ENCODE measurements at regions not wholly inside any gene's neighbourhood (a gene's known extent, or its start where the extent isn't known, plus 50 kb on each side); places are given as distances from the start of the nearest gene placed in this dataset.

DNA sequence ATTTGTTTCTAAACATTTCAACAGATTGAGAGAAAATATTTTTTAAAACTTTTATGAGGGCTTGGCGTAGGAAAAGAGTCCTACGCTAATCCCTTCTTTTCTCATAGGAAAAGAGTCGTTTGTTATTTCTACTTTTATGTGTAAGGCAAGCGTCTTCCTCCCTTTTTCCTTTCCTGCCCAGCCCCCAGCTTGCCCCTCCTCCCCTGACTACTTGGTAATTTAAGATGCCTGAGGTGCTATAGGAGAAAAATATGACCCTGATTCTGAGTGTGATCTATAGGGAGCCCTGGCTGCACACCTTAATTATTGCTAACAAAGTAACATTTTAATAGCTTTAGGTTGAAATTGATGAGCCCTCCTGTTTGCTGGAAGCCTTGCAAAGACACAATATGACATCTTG, 373.6 kb downstream of the PBX1 start:
- no peak for DNase-seq

DNA sequence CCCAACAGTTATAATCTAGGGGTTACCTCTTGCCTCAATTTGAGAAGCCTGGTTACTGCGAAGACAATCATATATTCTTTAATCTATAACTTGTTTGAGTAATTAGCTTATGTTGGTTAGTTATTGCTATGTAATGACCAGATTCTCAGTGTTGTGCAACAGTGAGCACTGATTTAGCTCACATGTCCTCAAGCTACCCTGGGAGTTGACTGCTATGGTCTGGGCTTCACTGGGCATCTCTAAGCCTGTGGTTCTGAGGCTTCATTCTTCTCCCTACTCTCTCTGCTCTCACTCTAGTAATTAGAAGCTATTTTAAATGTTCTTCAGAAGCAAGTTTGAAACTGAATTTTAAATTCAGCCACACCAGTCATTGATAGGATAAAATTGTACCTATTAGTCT, 371.8 kb downstream of the PBX1 start:
- no peak for DNase-seq

DNA sequence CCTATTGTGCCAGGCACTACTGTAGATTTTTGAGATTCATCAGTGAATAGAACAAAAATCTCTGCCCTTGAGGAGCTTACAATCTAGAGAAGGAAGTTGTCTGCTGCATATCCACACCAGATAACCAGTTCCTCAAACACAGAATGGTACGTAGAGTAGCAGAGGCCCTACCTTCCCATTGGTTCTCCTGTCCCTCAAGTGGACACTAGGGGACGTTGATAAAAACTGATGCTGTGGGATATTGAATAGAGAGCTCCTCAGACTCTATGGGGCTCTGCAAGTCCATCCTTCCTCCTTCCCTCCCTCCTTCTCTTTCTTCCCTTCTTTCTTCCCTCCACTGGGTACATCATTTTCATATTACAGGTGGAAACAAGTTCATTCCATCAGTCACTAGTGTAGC, 371.3 kb downstream of the PBX1 start:
- DNase-seq: no peak

DNA sequence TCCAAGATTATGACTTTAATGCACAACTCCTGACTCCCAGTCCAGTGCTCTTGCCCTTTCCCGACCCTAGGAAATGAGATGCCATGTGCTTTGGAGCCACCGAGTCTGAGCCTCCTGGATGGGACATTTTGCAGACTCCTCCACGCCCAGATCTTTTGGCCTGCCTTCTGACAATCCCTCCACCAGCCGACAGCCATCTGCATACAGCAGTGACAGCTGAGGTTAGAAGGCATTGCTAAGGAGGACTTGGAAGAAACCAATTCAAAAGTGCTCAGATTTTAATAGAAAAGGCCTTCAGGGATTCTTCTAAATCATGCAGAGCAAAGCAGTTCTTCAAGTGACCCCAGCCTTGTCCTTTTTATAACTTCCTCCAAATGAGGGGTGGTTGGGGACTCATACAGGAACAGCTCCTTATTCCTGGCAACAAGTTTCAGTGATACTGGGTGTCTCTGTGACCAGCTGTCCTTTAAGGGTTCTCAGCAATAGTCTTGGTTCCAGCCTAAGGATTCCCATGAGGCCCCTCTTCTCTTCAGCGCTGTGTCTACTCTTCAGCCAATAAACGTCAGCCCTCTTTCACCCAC, 369.3 kb downstream of the PBX1 start:
- DNase-seq: no peak

DNA sequence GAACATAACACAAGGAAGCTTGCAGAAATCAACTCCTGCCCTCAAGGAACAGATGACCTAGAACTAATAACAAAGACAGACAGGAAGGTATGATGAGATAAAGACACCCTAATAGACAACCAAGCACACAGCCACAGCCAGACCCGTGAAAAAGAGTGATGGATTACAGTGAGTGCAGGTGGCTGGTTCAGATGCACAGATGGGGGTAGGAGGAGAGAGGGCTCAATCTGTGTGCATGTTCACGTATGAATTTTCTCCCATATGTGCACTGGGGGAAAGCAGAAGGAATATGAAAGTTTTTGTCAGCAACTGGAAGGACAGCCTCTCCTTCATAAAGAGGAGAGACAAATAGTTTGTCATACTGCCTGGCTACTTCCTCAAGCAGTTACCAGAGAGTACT, 367.1 kb downstream of the PBX1 start:
- DNase-seq: no peak

DNA sequence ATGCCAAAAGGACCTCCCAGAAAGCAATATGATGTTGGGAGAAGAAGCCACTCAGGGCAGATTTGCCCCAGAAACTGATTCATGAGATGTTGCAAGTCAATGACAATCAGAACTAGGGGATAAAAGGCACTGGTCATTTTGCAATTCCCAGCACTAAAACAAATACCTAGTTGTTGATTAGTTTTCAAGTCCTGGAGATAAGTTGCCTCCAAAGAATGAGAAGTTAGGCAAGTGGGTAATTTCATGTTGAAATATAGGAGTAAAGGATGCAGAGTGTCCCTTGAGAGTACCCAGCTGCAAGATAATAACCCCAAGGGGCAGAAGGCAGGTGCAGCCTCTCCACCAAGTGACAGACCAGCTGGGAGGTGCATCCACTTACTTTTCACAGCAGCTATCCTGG, 363.6 kb downstream of the PBX1 start:
- no peak for DNase-seq

DNA sequence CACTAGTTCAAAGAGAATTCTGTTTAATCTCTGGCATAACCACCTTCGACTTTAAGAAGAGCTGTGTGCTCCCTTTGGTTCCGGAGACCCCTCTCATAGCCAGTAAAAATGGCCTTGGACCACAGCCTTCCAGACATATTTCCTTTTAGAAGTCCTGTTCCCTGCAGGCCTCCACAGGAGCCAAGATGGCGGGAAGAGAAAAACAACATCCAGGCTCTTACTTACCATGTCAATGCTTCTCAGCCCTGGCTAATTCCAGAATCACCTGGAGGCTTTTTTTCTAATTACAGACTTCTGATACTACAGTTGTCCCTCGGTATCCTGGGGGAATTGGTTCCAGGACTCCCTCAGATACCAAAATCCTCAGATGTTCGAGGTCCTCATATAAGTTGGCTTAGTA, 362.5 kb downstream of the PBX1 start:
- no peak for DNase-seq

DNA sequence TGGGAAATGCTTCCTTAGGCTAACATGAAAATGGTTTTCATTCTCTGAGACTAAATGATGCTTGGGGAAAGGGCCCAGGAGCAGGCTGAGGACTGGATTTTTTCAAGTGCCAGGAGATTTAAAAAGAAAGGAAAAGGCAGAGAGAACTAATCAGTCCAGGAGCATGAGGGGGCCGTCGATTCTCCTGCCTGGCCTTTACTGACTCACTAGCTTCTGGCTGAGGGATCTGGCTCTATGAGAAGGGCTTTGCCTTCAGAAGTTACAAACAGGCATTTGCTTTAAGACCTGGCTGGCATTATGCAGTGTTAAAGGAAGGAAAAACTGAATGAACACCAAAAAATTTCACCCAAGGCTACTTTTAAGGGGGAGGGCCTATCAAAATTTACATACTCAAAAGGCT, 359.2 kb downstream of the PBX1 start:
- no peak for DNase-seq

DNA sequence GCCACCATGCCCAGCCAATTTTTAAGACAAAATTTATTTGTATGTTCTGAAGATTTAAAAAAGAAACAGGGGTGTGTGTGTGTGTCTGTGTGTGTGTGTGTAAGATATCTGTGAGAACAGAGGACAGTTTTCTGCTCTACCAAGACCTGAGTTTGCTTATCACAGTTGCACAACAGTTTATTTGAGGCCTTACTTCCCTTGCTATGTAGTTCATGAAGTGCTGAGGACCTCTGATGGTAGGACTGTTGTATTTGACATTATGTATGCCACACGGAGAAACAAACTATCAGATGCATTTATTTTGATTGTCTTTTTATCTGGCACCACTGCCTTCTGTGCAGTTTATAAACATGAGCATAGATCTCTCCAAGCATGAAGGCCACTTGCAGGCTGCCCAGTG, 355.2 kb downstream of the PBX1 start:
- DNase-seq: no peak

DNA sequence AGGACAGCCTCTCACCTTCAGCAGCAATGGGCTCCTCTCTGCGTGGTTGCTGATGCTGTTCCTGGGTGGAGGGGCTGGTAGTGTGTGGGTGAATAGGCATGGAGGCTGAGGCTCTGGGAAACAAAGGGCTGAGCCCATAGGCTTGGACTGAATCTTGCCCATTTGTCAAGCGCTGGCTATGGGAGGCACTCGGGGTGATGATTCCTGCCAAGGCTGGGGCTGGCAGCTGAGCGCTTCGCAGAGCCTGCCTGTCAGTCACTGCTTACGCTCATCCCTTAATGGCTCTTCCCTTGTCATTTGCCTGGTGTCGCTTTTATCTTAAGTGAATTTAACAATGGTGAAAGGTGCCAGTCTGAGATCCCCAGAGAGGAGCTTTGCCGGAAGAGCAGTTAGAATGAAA, 353.3 kb downstream of the PBX1 start:
- no peak for DNase-seq

DNA sequence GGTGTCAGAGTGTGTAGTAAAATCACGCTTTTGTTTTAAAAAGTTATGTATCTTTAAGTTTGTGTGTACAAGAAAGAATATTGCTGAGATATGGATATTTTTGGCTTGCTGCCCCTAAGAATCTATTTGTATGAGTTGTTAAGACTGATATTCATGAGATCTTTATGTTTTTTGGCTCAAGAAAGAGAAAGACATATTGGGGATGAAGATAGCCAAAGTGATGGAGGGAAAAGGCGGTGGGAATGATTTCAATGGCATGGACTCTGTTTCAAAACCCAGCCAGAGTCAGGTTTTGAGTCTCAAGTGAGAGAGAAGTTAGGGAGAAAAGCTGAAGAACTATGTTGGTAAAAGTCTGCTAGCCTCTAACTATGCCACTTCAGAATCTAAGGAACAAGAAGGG, 351.7 kb downstream of the PBX1 start:
- DNase-seq: no peak

DNA sequence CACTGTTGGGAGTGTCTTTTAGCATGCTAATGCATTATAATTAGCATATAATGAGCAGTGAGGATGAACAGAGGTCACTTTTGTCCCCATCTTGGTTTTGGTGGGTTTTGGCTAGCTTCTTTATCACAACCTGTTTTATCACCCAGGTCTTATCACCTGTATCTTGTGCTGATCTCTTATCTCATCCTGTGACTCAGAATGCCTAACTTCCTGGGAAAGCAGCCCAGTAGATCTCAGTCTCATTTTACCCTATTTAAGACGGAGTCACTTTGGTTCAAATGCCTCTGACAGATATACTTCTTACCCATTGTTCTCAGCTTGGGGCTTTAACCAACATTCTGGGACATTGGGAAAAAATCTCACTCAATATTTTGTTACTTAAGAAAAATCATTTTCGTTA, 348.7 kb downstream of the PBX1 start:
- DNase-seq: no peak

DNA sequence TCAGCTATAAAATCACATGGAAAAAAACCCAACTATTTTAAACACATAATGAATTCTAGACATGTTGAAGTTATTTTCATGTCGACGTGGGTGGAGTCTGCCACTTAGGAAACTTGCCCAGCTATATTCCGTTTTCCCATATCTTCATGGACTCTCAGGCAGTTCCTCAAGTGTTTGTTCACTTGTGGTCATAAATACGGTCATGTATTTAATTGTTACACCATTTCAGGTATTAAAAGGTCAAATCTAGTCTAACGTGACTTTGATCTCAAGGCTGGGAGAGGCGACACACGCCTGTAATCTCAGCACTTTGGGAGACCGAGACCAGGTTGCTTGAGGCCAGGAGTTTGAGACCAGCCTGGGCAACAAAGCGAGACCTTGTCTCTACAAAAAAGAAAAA, 346.9 kb downstream of the PBX1 start:
- no peak for DNase-seq

DNA sequence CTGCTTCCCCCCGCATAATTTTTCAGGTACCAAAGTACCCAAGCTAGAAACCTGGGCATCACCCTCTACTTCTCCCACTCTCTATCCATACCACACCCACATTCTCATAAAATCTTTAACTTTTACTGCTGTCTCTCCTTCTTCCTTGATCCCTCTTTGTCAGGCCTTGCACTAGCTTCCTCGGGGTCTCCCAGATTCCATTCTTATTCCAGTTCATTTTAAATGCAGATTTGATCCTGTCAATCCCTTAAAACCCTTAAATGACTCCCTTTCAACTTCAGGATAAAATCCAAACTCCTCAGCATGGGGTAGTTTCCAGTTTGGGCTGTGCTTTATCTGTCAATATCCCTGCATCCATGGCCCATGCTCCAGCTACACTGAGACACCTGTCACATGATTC, 343.5 kb downstream of the PBX1 start:
- no peak for DNase-seq

Data from activated T-cell treated with anti-CD3 and anti-CD28 coated beads, Interleukin-2, amount 50 U/mL, for 48 hours (primary cell).